Smooth muscle cell (in vitro differentiated cells): ENCODE measurements at regions not wholly inside any gene's neighbourhood (a gene's known extent, or its start where the extent isn't known, plus 50 kb on each side); places are given as distances from the start of the nearest gene placed in this dataset.
"Not testable (repeated sequence)": the region's sequence is repeated elsewhere in the genome, so short reads cannot be mapped to it uniquely, and the experiment has no call there.

Experiments
- DNase-seq: peaks from one replicate; lab custom pipeline; 2025; ENCODE audit not compliant: unreplicated experiment; lab: John Stamatoyannopoulos, UW
- H2AFZ ChIP-seq: fragments of 200-600 bp; sonication (generic); 2 replicates; pipeline ENCODE4 v1.6.0; 2016; ENCODE audit warnings: antibody characterized with exemption, low read depth, mild to moderate bottlenecking
- H3F3A ChIP-seq: fragments of 200-600 bp; sonication (generic); 2 replicates; pipeline ENCODE4 v1.6.0; 2017; ENCODE audit warnings: antibody characterized with exemption, low read depth
- H3K27ac ChIP-seq: fragments of 200-600 bp; sonication (generic); 2 replicates; pipeline ENCODE4 v1.5.1; 2016; ENCODE audit warnings: low read depth, mild to moderate bottlenecking
- H3K27me3 ChIP-seq: fragments of 200-600 bp; sonication (generic); 2 replicates; pipeline ENCODE4 v1.6.1; 2016; ENCODE audit warnings: low read depth, mild to moderate bottlenecking
- H3K36me3 ChIP-seq: fragments of 200-600 bp; sonication (generic); 2 replicates; pipeline ENCODE4 v1.5.1; 2016; ENCODE audit warnings: low read depth
- H3K4me1 ChIP-seq: fragments of 200-600 bp; sonication (generic); 2 replicates; pipeline ENCODE4 v1.5.1; 2016; ENCODE audit warnings: low read depth
- H3K4me2 ChIP-seq: fragments of 200-600 bp; sonication (generic); 2 replicates; pipeline ENCODE4 v1.6.0; 2016; ENCODE audit warnings: mild to moderate bottlenecking
- H3K4me3 ChIP-seq: fragments of 200-600 bp; sonication (generic); 2 replicates; pipeline ENCODE4 v1.5.1; 2016; ENCODE audit warnings: mild to moderate bottlenecking
- H3K79me2 ChIP-seq: fragments of 200-600 bp; sonication (generic); 2 replicates; pipeline ENCODE4 v1.6.0; 2016; ENCODE audit warnings: low read depth, mild to moderate bottlenecking
- H3K9ac ChIP-seq: fragments of 200-600 bp; sonication (generic); 2 replicates; pipeline ENCODE4 v1.6.0; 2016; ENCODE audit warnings: low read depth
- H3K9me3 ChIP-seq: fragments of 200-600 bp; sonication (generic); replicated peaks from 2 replicates; pipeline ENCODE4 v1.5.1; 2016; ENCODE audit warnings: low read depth
- H4K20me1 ChIP-seq: fragments of 200-600 bp; sonication (generic); 2 replicates; pipeline ENCODE4 v1.6.0; 2016; ENCODE audit warnings: low read depth
- CTCF ChIP-seq: fragments of 200-600 bp; sonication (generic); IDR thresholded peaks from 2 replicates; pipeline ENCODE4 v1.5.1; 2017; ENCODE audit warnings: borderline replicate concordance, mild to moderate bottlenecking, antibody characterized with exemption; ENCODE audit not compliant: insufficient read depth, poor library complexity, severe bottlenecking
- WGBS: methylation state at CpG from one replicate; pipeline ENCODE4 v1.1.7; 2016; ENCODE audit warnings: low lambda C conversion rate; 5-methylcytosine and 5-hydroxymethylcytosine counted together

- no peak overlapping the region for H2AFZ ChIP-seq
- no peaks in the 10 kb centered on the region for H3K4me1 ChIP-seq
- no peaks in the 10 kb centered on the region for H3K9me3 ChIP-seq
- no peak overlapping the region for H3K4me3 ChIP-seq
- TF ChIP-seq CTCF: no peak
- H3K27ac ChIP-seq: no peak overlapping the region
- no peaks in the 10 kb centered on the region for H4K20me1 ChIP-seq
- no peaks in the 10 kb centered on the region for H3F3A ChIP-seq
- no peak for DNase-seq
- H3K79me2 ChIP-seq: no peaks in the 10 kb centered on the region
- H3K27me3 ChIP-seq: no peaks in the 10 kb centered on the region
- 79% methylated on average over 4 of the region's 4 CpGs for WGBS
- no peak overlapping the region for H3K4me2 ChIP-seq
- H3K36me3 ChIP-seq: no peaks in the 10 kb centered on the region
- no peak overlapping the region for H3K9ac ChIP-seq
Observed at GRCh38 chr2:88396209-88396608, 56.3 kb downstream of the FOXI3 start.

- no peak overlapping the region for H3K4me3 ChIP-seq
- no peak for TF ChIP-seq CTCF
- no peaks in the 10 kb centered on the region for H3K9me3 ChIP-seq
- H3K27ac ChIP-seq: no peak overlapping the region
- DNase-seq: no peak
- no peak overlapping the region for H3K9ac ChIP-seq
- H3K27me3 ChIP-seq: no peaks in the 10 kb centered on the region
- H3K4me1 ChIP-seq: no peaks in the 10 kb centered on the region
- H3K79me2 ChIP-seq: no peaks in the 10 kb centered on the region
- no peaks in the 10 kb centered on the region for H4K20me1 ChIP-seq
- H3F3A ChIP-seq: no peaks in the 10 kb centered on the region
- H3K36me3 ChIP-seq: no peaks in the 10 kb centered on the region
- no peak overlapping the region for H3K4me2 ChIP-seq
- no peak overlapping the region for H2AFZ ChIP-seq
- 49% methylated on average over 1 of the region's 1 CpG for WGBS
Observed at GRCh38 chr2:88377641-88377991, 74.9 kb downstream of the FOXI3 start.

- H2AFZ ChIP-seq: no peak overlapping the region
- no peaks in the 10 kb centered on the region for H3K36me3 ChIP-seq
- H3K9ac ChIP-seq: no peak overlapping the region
- H3K4me3 ChIP-seq: no peak overlapping the region
- H3K27me3 ChIP-seq: no peaks in the 10 kb centered on the region
- no peak overlapping the region for H3K4me2 ChIP-seq
- H3K27ac ChIP-seq: no peak overlapping the region
- no peak for TF ChIP-seq CTCF
- no peaks in the 10 kb centered on the region for H3K79me2 ChIP-seq
- no peaks in the 10 kb centered on the region for H3K9me3 ChIP-seq
- no peak for DNase-seq
- WGBS: 84% methylated on average over 3 of the region's 3 CpGs
- no peaks in the 10 kb centered on the region for H3K4me1 ChIP-seq
- H4K20me1 ChIP-seq: no peaks in the 10 kb centered on the region
- H3F3A ChIP-seq: no peaks in the 10 kb centered on the region
Observed at GRCh38 chr2:88372042-88372441, 80.5 kb downstream of the FOXI3 start.

GRCh38 chr2:88365408-88365807 is 87.1 kb downstream of the FOXI3 start:
- 91% methylated on average over 11 of the region's 11 CpGs for WGBS
- H3K4me2 ChIP-seq, H3K4me1 ChIP-seq, H3K4me3 ChIP-seq, H2AFZ ChIP-seq, H3K27ac ChIP-seq, H3K79me2 ChIP-seq, H3K36me3 ChIP-seq, H3F3A ChIP-seq, H3K9me3 ChIP-seq, DNase-seq, H4K20me1 ChIP-seq, H3K27me3 ChIP-seq, H3K9ac ChIP-seq: not testable (repeated sequence)
